SU-DHL-6 (cell line): ENCODE measurements at regions not wholly inside any gene's neighbourhood (a gene's known extent, or its start where the extent isn't known, plus 50 kb on each side); places are given as distances from the start of the nearest gene placed in this dataset.

Experiments
- CTCF ChIP-seq: fragments of 200-600 bp; sonication (generic); IDR thresholded peaks from one replicate; pipeline ENCODE4 v1.5.1; 2017; ENCODE audit warnings: antibody characterized with exemption, mild to moderate bottlenecking, low read length, moderate library complexity; ENCODE audit not compliant: insufficient read depth, poor library complexity, severe bottlenecking
- EZH2phosphoT487 ChIP-seq: fragments of 200-600 bp; sonication (generic), shearing (Covaris generic); conservative IDR thresholded peaks from 2 replicates; pipeline ENCODE4 v1.6.1; 2018; ENCODE audit warnings: mild to moderate bottlenecking, antibody characterized with exemption, low read length, moderate library complexity, mixed read lengths

GRCh38 chr2:126189527-126189926, 466.4 kb upstream of the GYPC start:
- TF ChIP-seq CTCF (no peak), EZH2phosphoT487 (no peak)
